SK-N-SH (cell line): ENCODE measurements at regions not wholly inside any gene's neighbourhood (a gene's known extent, or its start where the extent isn't known, plus 50 kb on each side); places are given as distances from the start of the nearest gene placed in this dataset.

Experiments
- CTCF ChIA-PET: fragments of 300-600, 350-600 bp; formaldehyde crosslinking; extraction: SDS; loops from one replicate; lab custom pipeline; 2021; lab: Yijun Ruan, JAX
- POLR2A ChIA-PET: fragments of 350-600 bp; sonication (Branson Sonifier 250); formaldehyde crosslinking; extraction: SDS; loops from one replicate; lab custom pipeline; 2020; ENCODE audit warnings: antibody characterized with exemption, inconsistent platforms; lab: Yijun Ruan, JAX
- DNase-seq: peaks from one replicate; pipeline ENCODE4 v3.0.0; 2012
- H2AFZ ChIP-seq: fragments of 200-600 bp; sonication (generic); 2 replicates; pipeline ENCODE4 v1.8.1; 2016; ENCODE audit warnings: antibody characterized with exemption, mild to moderate bottlenecking, low read depth
- H3F3A ChIP-seq: fragments of 200-600 bp; sonication (generic); replicated peaks from 2 replicates; pipeline ENCODE3; 2016; ENCODE audit warnings: antibody characterized with exemption, mild to moderate bottlenecking; ENCODE audit not compliant: insufficient read depth
- H3K27ac ChIP-seq, 2 experiments: fragments of 200-500 bp in 1 of 2; fragments of 200-600 bp in 1 of 2; sonication (Bioruptor generic) in 1 of 2; sonication (generic), shearing (Covaris generic) in 1 of 2; 2 replicates each; pipeline versions ENCODE4 v1.5.1 to v1.6.1; 2014 to 2016; ENCODE audit warnings: low read depth in 2 of 2, inconsistent platforms in 1 of 2, low read length in 1 of 2, mild to moderate bottlenecking in 1 of 2, mixed read lengths in 1 of 2
- H3K27me3 ChIP-seq: fragments of 200-600 bp; sonication (generic), shearing (Covaris generic); 2 replicates; pipeline ENCODE4 v1.6.1; 2016; ENCODE audit warnings: mixed run types; ENCODE audit not compliant: insufficient read depth
- H3K36me3 ChIP-seq, 2 experiments: fragments of 200-500 bp in 1 of 2; fragments of 200-600 bp in 1 of 2; sonication (Bioruptor generic) in 1 of 2; sonication (generic) in 1 of 2; replicated peaks in 1 of 2; 2 replicates each; pipeline versions ENCODE3 to v1.5.1; 2014 to 2016; ENCODE audit warnings: low read length in 1 of 2, mild to moderate bottlenecking in 1 of 2; ENCODE audit not compliant: insufficient read depth in 2 of 2, control insufficient read depth in 1 of 2
- H3K4me1 ChIP-seq, 2 experiments: fragments of 200-500 bp in 1 of 2; fragments of 200-600 bp in 1 of 2; sonication (Bioruptor generic) in 1 of 2; sonication (generic), shearing (Covaris generic) in 1 of 2; 2 replicates each; pipeline versions ENCODE4 v1.5.1 to v1.6.1; 2014 to 2016; ENCODE audit warnings: low read depth in 1 of 2, low read length in 1 of 2, mixed run types in 1 of 2; ENCODE audit not compliant: insufficient read depth in 2 of 2, control insufficient read depth in 1 of 2
- H3K4me2 ChIP-seq: fragments of 200-600 bp; sonication (generic), shearing (Covaris generic); 2 replicates; pipeline ENCODE4 v1.6.1; 2017; ENCODE audit warnings: mixed run types
- H3K4me3 ChIP-seq, 2 experiments: fragments of 200-500 bp in 1 of 2; fragments of 200-600 bp in 1 of 2; sonication (Bioruptor generic) in 1 of 2; sonication (generic), shearing (Covaris generic) in 1 of 2; 2 replicates each; pipeline versions ENCODE4 v1.5.1 to v1.8.1; 2014 to 2016; ENCODE audit warnings: low read depth in 2 of 2, inconsistent platforms in 1 of 2, low read length in 1 of 2, mild to moderate bottlenecking in 1 of 2, mixed read lengths in 1 of 2, moderate library complexity in 1 of 2
- H3K79me2 ChIP-seq: fragments of 200-600 bp; sonication (generic); 2 replicates; pipeline ENCODE4 v1.8.1; 2017; ENCODE audit warnings: mild to moderate bottlenecking; ENCODE audit not compliant: insufficient read depth
- H3K9ac ChIP-seq: fragments of 200-600 bp; sonication (generic); 2 replicates; pipeline ENCODE4 v1.6.1; 2017; ENCODE audit warnings: mixed run types
- H3K9me2 ChIP-seq: fragments of 200-600 bp; sonication (generic); 2 replicates; pipeline ENCODE4 v1.6.1; 2017; ENCODE audit warnings: mixed run types
- H3K9me3 ChIP-seq: fragments of 200-600 bp; sonication (generic); 2 replicates; pipeline ENCODE4 v1.6.1; 2017; ENCODE audit warnings: mixed run types, mild to moderate bottlenecking, moderate library complexity
- H4K20me1 ChIP-seq: fragments of 200-600 bp; sonication (generic); 2 replicates; pipeline ENCODE4 v1.6.1; 2017; ENCODE audit warnings: mild to moderate bottlenecking, mixed run types; ENCODE audit not compliant: insufficient read depth
- CHD2 ChIP-seq: fragments of 150-350 bp; IDR thresholded peaks from 2 replicates; pipeline ENCODE4 v1.6.1; 2018; ENCODE audit warnings: low read length; ENCODE audit not compliant: partially characterized antibody
- CTCF ChIP-seq: fragments of 200-600 bp; sonication (generic); IDR thresholded peaks from 2 replicates; pipeline ENCODE4 v1.6.1; 2017; ENCODE audit warnings: antibody characterized with exemption, mild to moderate bottlenecking, moderate library complexity
- EP300 ChIP-seq, 2 experiments: IDR thresholded peaks; 2 replicates each; pipeline versions ENCODE4 v1.4.0 to v1.6.1; 2012; ENCODE audit warnings: borderline replicate concordance in 1 of 2, low read depth in 1 of 2, low read length in 1 of 2
- EZH2phosphoT487 ChIP-seq: fragments of 200-600 bp; sonication (generic); IDR thresholded peaks from 2 replicates; pipeline ENCODE4 v1.6.1; 2017; ENCODE audit warnings: low read depth, mixed run types, mild to moderate bottlenecking, antibody characterized with exemption, moderate library complexity, borderline replicate concordance
- FOSL2 ChIP-seq: IDR thresholded peaks from 2 replicates; pipeline ENCODE4 v1.4.0; 2012; ENCODE audit warnings: low read depth, mild to moderate bottlenecking, moderate library complexity, borderline replicate concordance
- FOXJ3 ChIP-seq: sonication (generic); formaldehyde crosslinking; IDR thresholded peaks from 2 replicates; pipeline ENCODE4 v1.5.1; 2020; ENCODE audit warnings: mild to moderate bottlenecking, missing genetic modification reagents
- GATA2 ChIP-seq: sonication (generic); formaldehyde crosslinking; IDR thresholded peaks from 2 replicates; pipeline ENCODE4 v1.5.0; 2020; ENCODE audit warnings: mild to moderate bottlenecking, missing genetic modification reagents
- MEF2A ChIP-seq: IDR thresholded peaks from 2 replicates; pipeline ENCODE4 v1.4.0; 2012; ENCODE audit warnings: low read depth, borderline replicate concordance
- MXI1 ChIP-seq: IDR thresholded peaks from 2 replicates; pipeline ENCODE4 v1.6.1; 2012; ENCODE audit warnings: mild to moderate bottlenecking, low read depth, low read length, improper control_type of control experiment
- NFIC ChIP-seq: IDR thresholded peaks from 2 replicates; pipeline ENCODE4 v1.4.0; 2012; ENCODE audit warnings: borderline replicate concordance
- PBX3 ChIP-seq: IDR thresholded peaks from 2 replicates; pipeline ENCODE4; 2012
- POLR2AphosphoS5 ChIP-seq: IDR thresholded peaks from 2 replicates; pipeline ENCODE4 v1.6.1; 2012; ENCODE audit warnings: low read depth, low read length
- RAD21 ChIP-seq: IDR thresholded peaks from 2 replicates; pipeline ENCODE4 v1.6.1; 2012; ENCODE audit warnings: mild to moderate bottlenecking, low read length
- RCOR1 ChIP-seq: fragments of 150-350 bp; IDR thresholded peaks from 2 replicates; pipeline ENCODE4 v1.6.1; 2017; ENCODE audit warnings: antibody characterized with exemption, low read length
- REST ChIP-seq: IDR thresholded peaks from 2 replicates; pipeline ENCODE4 v1.6.1; 2012; ENCODE audit warnings: mild to moderate bottlenecking, low read depth, low read length, moderate library complexity
- TEAD4 ChIP-seq: IDR thresholded peaks from 2 replicates; pipeline ENCODE4 v1.4.0; 2012; ENCODE audit warnings: mild to moderate bottlenecking, borderline replicate concordance; ENCODE audit not compliant: insufficient read depth
- USF1 ChIP-seq: IDR thresholded peaks from 2 replicates; pipeline ENCODE4 v1.4.0; 2012; ENCODE audit warnings: low read depth, borderline replicate concordance
- USF2 ChIP-seq: fragments of 150-350 bp; IDR thresholded peaks from 2 replicates; pipeline ENCODE4 v1.6.1; 2017; ENCODE audit warnings: antibody characterized with exemption, low read length, low read depth, borderline replicate concordance
- YY1 ChIP-seq: IDR thresholded peaks from 2 replicates; pipeline ENCODE4 v1.4.0; 2012; ENCODE audit warnings: low read depth, mild to moderate bottlenecking
- WGBS: methylation state at CpG from one replicate; pipeline ENCODE4 v1.1.6; 2017; ENCODE audit warnings: low lambda C conversion rate; 5-methylcytosine and 5-hydroxymethylcytosine counted together

- H3K27me3 ChIP-seq = no peaks in the 10 kb centered on the region
- H3K4me2 ChIP-seq = no peak overlapping the region
- no peak overlapping the region for H3K4me3 ChIP-seq
- H3K9ac ChIP-seq = no peak overlapping the region
- no peak overlapping the region for H3K27ac ChIP-seq
- no peaks in the 10 kb centered on the region for H3K4me1 ChIP-seq
- no peak overlapping the region for H2AFZ ChIP-seq
- 12% methylated on average over 1 of the region's 1 CpG for WGBS
- H3K9me3 ChIP-seq = no peaks in the 10 kb centered on the region
- POLR2A ChIA-PET = no interaction called here
- TF ChIP-seq RCOR1 = no peak
- no peak for TF ChIP-seq FOSL2
- no peak for TF ChIP-seq USF1
- TF ChIP-seq PBX3 = no peak
- TF ChIP-seq EP300 (IDR thresholded peaks at IDR 0.05; ENCODE audit: borderline replicate concordance in 1 of 2, low read depth in 1 of 2, low read length in 1 of 2) = no peak
- no peak for TF ChIP-seq CHD2
- TF ChIP-seq YY1 = no peak
- TF ChIP-seq NFIC = no peak
- no peak for TF ChIP-seq POLR2AphosphoS5
- TF ChIP-seq CTCF = no peak
- TF ChIP-seq EZH2phosphoT487 = no peak
- no peak for TF ChIP-seq TEAD4
- no peak for TF ChIP-seq MXI1
- no peak for TF ChIP-seq REST
- TF ChIP-seq FOXJ3 (CRISPR knock-in tag) = no peak
- TF ChIP-seq RAD21 = no peak
- no peak for TF ChIP-seq MEF2A
- TF ChIP-seq USF2 = no peak
- TF ChIP-seq GATA2 (CRISPR knock-in tag) = no peak
- TF ChIP-seq, all 33 proteins: peak for 0
- no peak for DNase-seq
- no peaks in the 10 kb centered on the region for H3K79me2 ChIP-seq
- no peaks in the 10 kb centered on the region for H3K9me2 ChIP-seq
- no peaks in the 10 kb centered on the region for H4K20me1 ChIP-seq
- H3K36me3 ChIP-seq = no peaks in the 10 kb centered on the region
- CTCF ChIA-PET = no interaction called here
- no peaks in the 10 kb centered on the region for H3F3A ChIP-seq
Measured at GRCh38 chr15:87557881-87558280, 698.7 kb downstream of the NTRK3 start.
